ENCODE measurements at regions not wholly inside any gene's neighbourhood (a gene's known extent, or its start where the extent isn't known, plus 50 kb on each side); places are given as distances from the start of the nearest gene placed in this dataset.

GRCh38 chr2:176656038-176656775 lies 387.0 kb downstream of the MTX2 start:
- no peak for TF ChIP-seq CTCF (conservative IDR thresholded peaks at IDR 0.05)
- TF ChIP-seq EZH2 (IDR thresholded peaks at IDR 0.05; ENCODE audit: low read depth), result no peak

Measured in PC-9 (cell line).